NB4 (cell line): ENCODE measurements at regions not wholly inside any gene's neighbourhood (a gene's known extent, or its start where the extent isn't known, plus 50 kb on each side); places are given as distances from the start of the nearest gene placed in this dataset.

ENCODE experiments used
- MAX ChIP-seq: IDR thresholded peaks from 2 replicates; pipeline ENCODE4 v1.6.1; 2011; ENCODE audit warnings: low read depth, low read length
- MYC ChIP-seq: IDR thresholded peaks from 2 replicates; pipeline ENCODE4 v1.6.1; 2011; ENCODE audit warnings: low read depth, low read length
- POLR2A ChIP-seq: IDR thresholded peaks from 2 replicates; pipeline ENCODE4 v1.6.1; 2011; ENCODE audit warnings: mild to moderate bottlenecking; ENCODE audit not compliant: insufficient read length; ENCODE audit errors: extremely low read depth
- TF ChIP-seq, protein P1 (sequence below): IDR thresholded peaks from one replicate; pipeline ENCODE4 v1.5.1; 2012; ENCODE audit warnings: low read depth, low read length

DNA sequence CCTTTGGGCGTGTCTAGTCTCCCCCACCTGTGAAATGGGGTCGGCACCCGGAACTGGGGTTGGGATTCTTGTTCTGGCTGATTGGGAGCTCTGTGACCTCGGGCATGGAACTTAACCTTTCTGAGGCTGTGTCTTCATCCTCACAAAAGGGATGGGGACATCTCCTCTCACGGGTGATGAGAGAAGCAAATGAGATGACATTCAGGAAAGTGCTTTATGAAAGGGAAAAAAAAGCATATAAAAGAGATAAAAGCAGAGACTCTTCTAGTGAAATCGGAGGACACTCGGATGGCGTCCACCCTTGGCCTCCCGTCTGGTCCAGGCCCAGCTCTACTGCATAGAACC is 98.9 kb downstream of the LRRC74A start:
- TF ChIP-seq, protein P1, sequence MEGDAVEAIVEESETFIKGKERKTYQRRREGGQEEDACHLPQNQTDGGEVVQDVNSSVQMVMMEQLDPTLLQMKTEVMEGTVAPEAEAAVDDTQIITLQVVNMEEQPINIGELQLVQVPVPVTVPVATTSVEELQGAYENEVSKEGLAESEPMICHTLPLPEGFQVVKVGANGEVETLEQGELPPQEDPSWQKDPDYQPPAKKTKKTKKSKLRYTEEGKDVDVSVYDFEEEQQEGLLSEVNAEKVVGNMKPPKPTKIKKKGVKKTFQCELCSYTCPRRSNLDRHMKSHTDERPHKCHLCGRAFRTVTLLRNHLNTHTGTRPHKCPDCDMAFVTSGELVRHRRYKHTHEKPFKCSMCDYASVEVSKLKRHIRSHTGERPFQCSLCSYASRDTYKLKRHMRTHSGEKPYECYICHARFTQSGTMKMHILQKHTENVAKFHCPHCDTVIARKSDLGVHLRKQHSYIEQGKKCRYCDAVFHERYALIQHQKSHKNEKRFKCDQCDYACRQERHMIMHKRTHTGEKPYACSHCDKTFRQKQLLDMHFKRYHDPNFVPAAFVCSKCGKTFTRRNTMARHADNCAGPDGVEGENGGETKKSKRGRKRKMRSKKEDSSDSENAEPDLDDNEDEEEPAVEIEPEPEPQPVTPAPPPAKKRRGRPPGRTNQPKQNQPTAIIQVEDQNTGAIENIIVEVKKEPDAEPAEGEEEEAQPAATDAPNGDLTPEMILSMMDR: no peak
- TF ChIP-seq MAX: no peak
- TF ChIP-seq POLR2A: no peak
- no peak for TF ChIP-seq MYC
